ENCODE measurements at regions not wholly inside any gene's neighbourhood (a gene's known extent, or its start where the extent isn't known, plus 50 kb on each side); places are given as distances from the start of the nearest gene placed in this dataset.

DNA sequence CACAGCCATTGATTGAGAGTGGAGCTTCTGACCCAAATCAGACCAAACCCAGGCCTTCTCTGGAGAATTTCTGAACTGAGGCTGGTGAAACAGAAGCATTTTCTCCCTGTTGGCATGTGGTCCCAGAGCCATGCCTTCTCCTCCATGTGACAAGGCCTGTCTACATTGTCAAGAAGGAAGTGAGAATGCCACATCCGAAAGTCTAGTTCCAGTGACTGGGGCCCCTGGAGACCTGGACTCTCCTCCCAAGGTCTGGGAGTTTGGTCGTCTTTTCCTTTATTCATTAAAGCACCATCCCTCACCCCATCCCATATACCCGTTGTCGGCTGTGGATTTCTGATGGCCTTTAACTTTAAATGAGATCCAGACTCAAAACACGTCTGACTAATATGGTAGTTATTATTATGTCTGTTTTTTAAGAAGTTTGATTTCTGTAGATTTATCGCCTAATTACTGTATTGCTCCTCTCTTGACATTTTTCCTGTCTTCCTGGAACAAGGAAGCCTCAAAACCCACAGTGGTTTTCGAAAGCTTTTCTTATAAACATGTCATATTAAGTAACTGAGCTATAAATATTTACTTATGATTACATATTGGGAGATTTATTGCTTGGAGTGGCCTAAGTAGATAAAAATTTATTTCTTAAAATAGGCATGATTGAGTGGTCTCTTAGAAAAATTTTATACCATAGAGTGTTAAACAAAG is 128.3 kb upstream of the FRY start:
- no peak overlapping the region for H3K4me3 ChIP-seq (replicated peaks; ENCODE audit: low read depth, low read length)
- no peak for DNase-seq (ENCODE audit: low read depth)
- TF ChIP-seq CTCF (IDR thresholded peaks at IDR 0.05; ENCODE audit: low read length, missing control alignments), result no peak

DNA sequence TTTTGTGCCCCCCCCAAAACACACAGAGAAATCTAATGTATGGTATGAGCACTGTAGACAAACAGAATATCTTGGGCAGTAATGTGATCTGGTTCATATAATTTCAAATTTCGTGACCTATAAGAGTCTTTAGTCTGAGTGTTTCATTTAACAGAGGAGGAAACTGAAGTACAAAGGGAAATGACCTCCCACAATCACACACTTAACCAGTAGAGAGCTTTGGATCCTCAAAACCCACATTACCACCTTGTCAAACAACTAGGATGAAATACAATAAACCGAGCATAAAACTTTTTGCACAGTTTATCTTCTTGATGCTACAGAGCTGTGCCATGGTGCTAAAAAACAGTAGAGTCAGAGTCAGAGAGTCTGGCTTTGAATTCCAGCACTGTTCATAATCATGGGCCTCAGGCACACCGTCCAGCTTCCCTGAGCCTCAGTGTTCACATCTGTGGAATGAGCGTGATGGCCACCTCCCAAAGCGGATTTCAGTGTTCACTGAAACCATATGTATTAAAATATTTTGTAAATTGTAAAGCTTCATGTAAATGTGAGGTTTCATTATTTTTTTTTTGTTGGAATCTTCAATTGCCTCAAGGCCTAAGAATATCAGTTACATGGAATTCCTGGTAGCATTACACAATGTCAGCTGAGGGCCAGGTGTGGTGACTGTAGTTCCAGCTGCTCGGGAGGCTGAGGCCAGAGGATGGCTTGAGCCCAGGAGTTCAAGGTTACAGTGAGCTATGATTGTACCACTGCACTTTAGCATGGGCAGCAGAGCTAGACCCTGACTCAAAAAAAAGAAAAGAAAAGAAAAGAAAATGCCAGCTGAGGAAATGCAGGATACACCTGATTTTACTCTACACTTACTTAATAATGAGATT is 126.4 kb upstream of the FRY start:
- no peak for DNase-seq (ENCODE audit: low read depth)
- H3K4me3 ChIP-seq (replicated peaks; ENCODE audit: low read depth, low read length), result no peak overlapping the region
- TF ChIP-seq CTCF (IDR thresholded peaks at IDR 0.05; ENCODE audit: low read length, missing control alignments), result no peak

DNA sequence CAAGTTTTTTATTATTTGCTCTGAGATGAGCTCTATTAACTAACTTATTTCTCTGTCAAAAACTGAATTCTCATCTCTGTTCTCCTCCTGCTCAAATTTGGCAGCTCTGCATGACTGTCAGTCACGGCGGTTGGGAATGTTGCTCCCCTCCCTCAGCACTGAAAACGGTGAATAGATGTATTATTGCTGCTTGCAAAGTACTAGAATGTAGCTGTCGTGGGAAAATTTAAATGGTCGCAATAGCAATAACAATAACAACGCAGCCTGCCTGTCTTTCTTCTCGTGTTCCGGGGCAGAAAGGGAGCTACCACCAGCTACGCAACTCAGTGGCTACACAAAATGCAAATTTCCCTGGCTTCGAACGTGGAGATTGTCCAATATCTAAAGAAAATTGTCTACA is 125.6 kb upstream of the FRY start:
- no peak overlapping the region for H3K4me3 ChIP-seq (replicated peaks; ENCODE audit: low read depth, low read length)
- no peak for TF ChIP-seq CTCF (IDR thresholded peaks at IDR 0.05; ENCODE audit: low read length, missing control alignments)
- DNase-seq (ENCODE audit: low read depth), result no peak

GRCh38 chr13:31908696-31909411 is 122.7 kb upstream of the FRY start:
- no peak for DNase-seq (ENCODE audit: low read depth)
- no peak for TF ChIP-seq CTCF (IDR thresholded peaks at IDR 0.05; ENCODE audit: low read length, missing control alignments)
- H3K4me3 ChIP-seq (replicated peaks; ENCODE audit: low read depth, low read length), result no peak overlapping the region

DNA sequence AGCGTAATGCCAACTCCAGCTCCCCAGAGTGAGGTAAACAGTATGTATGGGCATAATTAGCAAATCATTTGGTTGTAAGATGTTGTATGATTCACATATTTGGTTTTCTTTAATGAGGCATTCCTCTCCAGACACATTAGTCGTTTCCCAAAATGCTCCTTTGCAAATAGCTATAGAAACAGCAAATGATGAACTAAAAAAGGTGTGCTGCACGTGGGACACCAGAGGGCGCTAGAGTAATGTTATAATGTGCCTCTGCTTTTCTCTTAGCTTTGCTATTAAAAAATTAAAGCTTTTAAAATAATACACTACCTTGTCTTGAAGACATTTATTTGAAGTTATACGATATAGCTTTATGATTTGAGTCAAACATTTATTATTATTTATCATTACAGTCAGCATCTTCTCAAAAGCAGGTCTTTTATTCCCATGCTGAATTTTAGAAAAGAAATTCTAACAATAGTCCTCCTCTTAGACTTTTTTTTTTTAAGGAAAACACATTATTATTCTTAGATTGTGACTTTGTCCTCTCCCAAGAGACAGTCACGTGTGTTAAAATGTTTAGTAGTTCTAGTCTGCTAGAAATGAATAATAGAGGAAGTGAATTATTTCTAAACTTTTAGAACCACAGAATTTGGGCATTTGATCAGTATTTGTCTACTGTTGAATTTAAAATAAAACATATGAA is 121.6 kb upstream of the FRY start:
- TF ChIP-seq CTCF (IDR thresholded peaks at IDR 0.05; ENCODE audit: low read length, missing control alignments), result peak; percentile 89
- DNase-seq (ENCODE audit: low read depth), result peak; percentile 85
- no peak overlapping the region for H3K4me3 ChIP-seq (replicated peaks; ENCODE audit: low read depth, low read length)

- no peak overlapping the region for H3K4me3 ChIP-seq (replicated peaks; ENCODE audit: low read depth, low read length)
- TF ChIP-seq CTCF (IDR thresholded peaks at IDR 0.05; ENCODE audit: low read length, missing control alignments), result no peak
- DNase-seq (ENCODE audit: low read depth), result no peak
Measured at GRCh38 chr13:31910633-31911032, 120.9 kb upstream of the FRY start.
